Parathyroid adenoma (tissue), 2 donors: ENCODE measurements at regions not wholly inside any gene's neighbourhood (a gene's known extent, or its start where the extent isn't known, plus 50 kb on each side); places are given as distances from the start of the nearest gene placed in this dataset.

Source experiments
- H2AFZ ChIP-seq: fragments of 300-600 bp; sonication (generic); one replicate; pipeline ENCODE4 v1.7.0; 2017; ENCODE audit warnings: antibody characterized with exemption, mild to moderate bottlenecking
- H3K27ac ChIP-seq: fragments of 300-600 bp; sonication (generic); one replicate; pipeline ENCODE4 v1.7.0; 2017
- H3K27me3 ChIP-seq: fragments of 300-600 bp; sonication (generic); one replicate; pipeline ENCODE4 v1.7.0; 2017; ENCODE audit warnings: low read length; ENCODE audit not compliant: control insufficient read depth, insufficient read depth
- H3K36me3 ChIP-seq: fragments of 300-600 bp; sonication (generic); one replicate; pipeline ENCODE4 v1.7.0; 2017; ENCODE audit warnings: low read length; ENCODE audit not compliant: control insufficient read depth, insufficient read depth
- H3K4me1 ChIP-seq: fragments of 300-600 bp; sonication (generic); one replicate; pipeline ENCODE4 v1.7.0; 2017; ENCODE audit warnings: control low read depth
- H3K4me2 ChIP-seq: fragments of 300-600 bp; sonication (generic); one replicate; pipeline ENCODE4 v1.7.0; 2017; ENCODE audit warnings: low read length
- H3K4me3 ChIP-seq: fragments of 300-600 bp; sonication (generic); one replicate; pipeline ENCODE4 v1.7.0; 2017; ENCODE audit warnings: low read depth, low read length
- H3K79me2 ChIP-seq: fragments of 300-600 bp; sonication (generic); one replicate; pipeline ENCODE4 v1.7.0; 2017; ENCODE audit warnings: control low read depth
- H3K9ac ChIP-seq: fragments of 300-600 bp; sonication (generic); one replicate; pipeline ENCODE4 v1.7.0; 2017; ENCODE audit warnings: mild to moderate bottlenecking
- H3K9me3 ChIP-seq: fragments of 300-600 bp; sonication (generic); one replicate; pipeline ENCODE4 v1.7.0; 2017; ENCODE audit warnings: low read length; ENCODE audit not compliant: control insufficient read depth
- CTCF ChIP-seq: fragments of 300-600 bp; sonication (generic); IDR thresholded peaks from one replicate; pipeline ENCODE4 v1.7.0; 2017; ENCODE audit warnings: antibody characterized with exemption, mild to moderate bottlenecking
- donor health status: primary hyperparathyroidism.

GRCh38 chr5:92371171-92371888, 988.2 kb upstream of the ARRDC3 start:
- H2AFZ ChIP-seq: no peak overlapping the region
- no peak overlapping the region for H3K4me2 ChIP-seq
- H3K9me3 ChIP-seq: no peaks in the 10 kb centered on the region
- no peaks in the 10 kb centered on the region for H3K79me2 ChIP-seq
- no peaks in the 10 kb centered on the region for H3K27me3 ChIP-seq
- H3K4me3 ChIP-seq: no peak overlapping the region
- no peak overlapping the region for H3K27ac ChIP-seq
- no peak for TF ChIP-seq CTCF
- no peaks in the 10 kb centered on the region for H3K36me3 ChIP-seq
- no peaks in the 10 kb centered on the region for H3K4me1 ChIP-seq
- H3K9ac ChIP-seq: no peak overlapping the region

GRCh38 chr5:92370032-92370431, 986.9 kb upstream of the ARRDC3 start:
- Histone ChIP-seq H3K79me2 (no peaks in the 10 kb centered on the region), H3K4me3 (no peak overlapping the region), H3K9me3 (no peaks in the 10 kb centered on the region), H3K27me3 (no peaks in the 10 kb centered on the region), H3K4me2 (no peak overlapping the region), H3K4me1 (no peaks in the 10 kb centered on the region), H3K36me3 (no peaks in the 10 kb centered on the region), H2AFZ (no peak overlapping the region), H3K27ac (no peak overlapping the region), H3K9ac (no peak overlapping the region)
- TF ChIP-seq CTCF: no peak

- Histone ChIP-seq H3K9me3 (no peaks in the 10 kb centered on the region), H3K9ac (no peak overlapping the region), H2AFZ (no peak overlapping the region), H3K79me2 (no peaks in the 10 kb centered on the region), H3K27me3 (no peaks in the 10 kb centered on the region), H3K27ac (no peak overlapping the region), H3K36me3 (no peaks in the 10 kb centered on the region), H3K4me3 (no peak overlapping the region), H3K4me2 (no peak overlapping the region), H3K4me1 (no peaks in the 10 kb centered on the region)
- no peak for TF ChIP-seq CTCF
Observed at GRCh38 chr5:92369587-92369986, 986.5 kb upstream of the ARRDC3 start.

- no peak overlapping the region for H3K27ac ChIP-seq
- no peaks in the 10 kb centered on the region for H3K27me3 ChIP-seq
- no peaks in the 10 kb centered on the region for H3K4me1 ChIP-seq
- H3K4me2 ChIP-seq: no peak overlapping the region
- no peak overlapping the region for H3K4me3 ChIP-seq
- no peak for TF ChIP-seq CTCF
- no peaks in the 10 kb centered on the region for H3K79me2 ChIP-seq
- no peaks in the 10 kb centered on the region for H3K9me3 ChIP-seq
- no peaks in the 10 kb centered on the region for H3K36me3 ChIP-seq
- H2AFZ ChIP-seq: no peak overlapping the region
- H3K9ac ChIP-seq: no peak overlapping the region
Observed at GRCh38 chr5:92364986-92365550, 982.0 kb upstream of the ARRDC3 start.
